Coronary artery (tissue), 2 donors: ENCODE measurements at regions not wholly inside any gene's neighbourhood (a gene's known extent, or its start where the extent isn't known, plus 50 kb on each side); places are given as distances from the start of the nearest gene placed in this dataset.
"Not testable (repeated sequence)": the region's sequence is repeated elsewhere in the genome, so short reads cannot be mapped to it uniquely, and the experiment has no call there.

Source experiments
- DNase-seq: peaks from one replicate; pipeline ENCODE4 v3.0.0-alpha.2; 2017; ENCODE audit warnings: low spot score
- H3K27ac ChIP-seq, 2 donors: fragments of 200-600 bp; sonication (generic); one replicate each; pipeline ENCODE4 v1.5.1; 2016 to 2019
- H3K4me3 ChIP-seq: fragments of 200-600 bp; sonication (generic); 2 replicates; pipeline ENCODE4 v1.5.1; 2016; ENCODE audit warnings: mild to moderate bottlenecking, moderate library complexity
- CTCF ChIP-seq: fragments of 200-600 bp; sonication (generic); IDR thresholded peaks from one replicate; pipeline ENCODE4 v1.5.1; 2019; ENCODE audit warnings: antibody characterized with exemption

- TF ChIP-seq CTCF, result no peak
- Histone ChIP-seq H3K4me3 (no peak overlapping the region), H3K27ac (no peak overlapping the region)
- no peak for DNase-seq
Measured at GRCh38 chr15:93932164-93932776, 299.1 kb upstream of the MCTP2 start.

GRCh38 chr15:93929375-93930094, 301.8 kb upstream of the MCTP2 start:
- TF ChIP-seq CTCF, result no peak
- no peak for DNase-seq
- Histone ChIP-seq H3K27ac (no peak overlapping the region), H3K4me3 (no peak overlapping the region)

- no peak overlapping the region for H3K27ac ChIP-seq
- no peak overlapping the region for H3K4me3 ChIP-seq
- no peak for DNase-seq
- no peak for TF ChIP-seq CTCF
Measured at GRCh38 chr15:93920204-93920603, 311.2 kb upstream of the MCTP2 start.

- DNase-seq, result not testable (repeated sequence)
Measured at GRCh38 chr15:93918801-93919200, 312.6 kb upstream of the MCTP2 start.

GRCh38 chr15:93917181-93917580, 314.2 kb upstream of the MCTP2 start:
- Histone ChIP-seq H3K4me3 (no peak overlapping the region), H3K27ac (no peak overlapping the region)
- DNase-seq, result no peak
- TF ChIP-seq CTCF, result no peak

More at GRCh38 chr15:93918801-93919200, 312.6 kb upstream of the MCTP2 start:
- H3K4me3 ChIP-seq, H3K27ac ChIP-seq: not testable (repeated sequence)

- no peak for DNase-seq
- H3K27ac ChIP-seq, result no peak overlapping the region
- H3K4me3 ChIP-seq, result no peak overlapping the region
- TF ChIP-seq CTCF, result no peak
Measured at GRCh38 chr15:93913871-93914270, 317.5 kb upstream of the MCTP2 start.

GRCh38 chr15:93913310-93913709, 318.1 kb upstream of the MCTP2 start:
- TF ChIP-seq CTCF, result no peak
- no peak for DNase-seq
- Histone ChIP-seq H3K27ac (no peak overlapping the region), H3K4me3 (no peak overlapping the region)
